Activated CD8-positive, alpha-beta memory T cell treated with anti-CD3 and anti-CD28 coated beads, Interleukin-2, amount 50 U/mL, for 4 hours (primary cell): ENCODE measurements at regions not wholly inside any gene's neighbourhood (a gene's known extent, or its start where the extent isn't known, plus 50 kb on each side); places are given as distances from the start of the nearest gene placed in this dataset.
A peak's percentile ranks its signal among the peaks of the same experiment; 100 is the strongest.
"Not testable (repeated sequence)": the region's sequence is repeated elsewhere in the genome, so short reads cannot be mapped to it uniquely, and the experiment has no call there.

ENCODE experiments used
- DNase-seq: peaks from one replicate; pipeline ENCODE4 v3.0.0-alpha.2; 2020

DNA sequence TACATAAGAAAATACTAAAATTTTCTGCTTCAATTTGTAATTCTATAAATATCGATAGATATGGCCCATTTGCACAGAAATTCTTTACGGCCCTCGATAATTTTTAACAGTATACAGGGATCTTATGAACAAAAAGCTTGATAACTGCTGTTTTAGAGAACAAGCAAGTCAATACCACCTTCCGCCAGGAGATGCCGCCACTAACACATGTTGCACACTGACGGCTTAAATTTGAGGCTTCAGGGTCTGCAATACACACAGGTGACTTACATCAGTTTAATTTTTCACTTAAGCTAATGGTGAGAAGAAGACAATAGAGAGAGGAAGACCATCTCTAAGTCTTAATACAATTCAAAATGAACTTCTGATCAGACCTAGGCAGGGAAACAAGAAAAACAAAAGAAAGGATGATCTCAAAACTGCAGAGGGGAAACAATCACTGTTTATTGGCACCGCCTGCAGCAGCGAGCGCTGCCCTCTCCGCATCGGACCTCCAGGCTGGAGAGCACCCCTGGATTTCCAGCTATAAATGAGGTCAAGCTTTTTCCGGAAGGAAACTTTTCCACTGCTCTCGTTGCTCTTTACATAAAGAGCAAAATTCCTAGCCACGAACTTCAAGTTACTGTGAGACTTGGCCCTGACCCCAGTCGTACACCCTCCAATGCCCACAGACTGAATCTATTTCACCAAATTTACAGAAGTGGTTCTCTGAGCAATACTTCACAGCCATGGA, 53.9 kb downstream of the OTOR start:
- peak; percentile 45 for DNase-seq

DNA sequence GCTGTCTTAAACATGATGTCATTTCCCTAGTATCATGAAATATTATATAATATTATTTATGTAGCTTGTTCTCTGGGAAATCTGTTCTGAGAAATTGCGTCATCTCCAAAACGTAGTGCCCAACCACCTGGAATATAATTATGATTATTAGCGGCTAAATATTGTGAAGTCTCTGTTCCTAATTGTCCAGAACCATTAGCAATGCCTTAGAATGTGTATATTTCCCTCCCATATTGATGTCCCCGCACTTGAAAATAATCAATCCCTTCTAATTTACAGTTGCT, 54.4 kb downstream of the OTOR start:
- DNase-seq = no peak

DNA sequence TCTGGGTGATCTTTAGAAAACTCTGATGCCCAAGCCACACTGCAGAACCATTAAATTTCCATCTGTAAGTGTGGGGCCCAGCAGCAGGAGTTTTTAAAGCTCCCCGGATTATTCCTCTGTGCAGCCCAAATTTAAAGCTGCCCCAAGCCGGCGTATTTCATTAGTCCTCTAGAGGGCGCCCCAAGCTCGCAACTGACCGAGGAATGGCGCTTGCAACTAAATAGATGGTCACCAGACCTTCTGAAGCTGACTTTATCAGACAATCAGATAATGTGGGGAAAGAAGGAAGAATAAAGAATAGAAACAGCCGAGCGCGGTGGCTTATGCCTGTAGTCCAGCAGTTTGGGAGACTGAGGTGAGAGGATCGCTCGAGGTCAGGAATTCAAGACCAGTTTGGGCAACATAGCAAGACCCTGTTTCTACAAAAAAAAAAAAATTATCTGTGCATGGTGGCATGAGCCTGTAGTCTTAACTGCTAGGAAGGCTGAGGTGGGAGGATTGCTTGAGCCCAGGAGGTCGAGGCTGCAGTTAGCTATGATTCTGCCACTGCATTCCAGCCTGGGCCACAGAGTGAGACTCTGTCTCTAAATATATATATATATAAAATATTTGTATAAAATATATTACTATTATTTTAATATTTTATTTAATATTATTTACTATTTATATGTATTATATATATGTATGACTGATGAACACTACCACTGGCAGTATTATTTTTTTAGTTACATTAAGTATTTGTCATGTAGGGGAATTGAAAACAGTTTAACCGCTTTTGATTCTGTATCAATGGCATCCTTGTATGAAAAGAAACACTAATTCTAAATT, 56.0 kb downstream of the OTOR start:
- DNase-seq = peak; percentile 24

DNA sequence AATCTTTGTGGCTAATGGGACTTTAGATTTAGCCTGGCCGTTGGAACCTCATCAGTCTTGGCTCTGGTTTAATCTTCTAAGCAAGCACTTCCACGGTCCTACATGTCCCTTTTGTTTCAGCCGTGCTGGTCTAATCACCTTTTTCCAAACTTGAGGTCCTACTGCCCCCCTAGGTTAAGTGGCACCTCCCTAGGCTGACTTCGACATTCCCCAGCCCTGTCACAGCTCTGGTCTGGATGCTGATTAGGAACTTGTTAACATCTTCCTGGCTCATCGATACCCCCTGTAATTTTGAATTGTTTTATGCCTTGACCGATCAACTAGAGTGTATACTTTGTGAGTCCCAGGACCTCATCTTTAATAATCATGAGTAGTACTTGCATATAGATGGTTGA, 56.6 kb downstream of the OTOR start:
- DNase-seq = no peak

DNA sequence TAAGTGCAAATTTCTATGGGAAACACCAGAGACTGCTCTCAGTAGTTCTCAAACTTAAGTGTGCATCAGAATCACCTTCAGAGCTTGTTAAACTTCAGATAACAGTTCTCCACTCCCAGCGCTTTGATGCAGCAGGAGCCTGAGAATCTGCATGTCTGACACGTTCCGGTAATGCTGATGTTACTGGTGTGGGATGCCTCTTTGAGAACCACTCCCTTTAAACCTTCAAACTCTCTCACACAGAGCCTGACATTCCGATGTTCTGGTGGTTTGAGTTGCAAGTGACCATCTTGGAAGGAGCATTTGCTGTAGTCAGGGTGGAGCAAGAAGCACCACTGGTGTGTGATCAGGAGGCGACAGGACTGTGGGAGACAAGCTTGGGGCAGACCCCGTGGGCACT, 57.9 kb downstream of the OTOR start:
- DNase-seq = no peak

DNA sequence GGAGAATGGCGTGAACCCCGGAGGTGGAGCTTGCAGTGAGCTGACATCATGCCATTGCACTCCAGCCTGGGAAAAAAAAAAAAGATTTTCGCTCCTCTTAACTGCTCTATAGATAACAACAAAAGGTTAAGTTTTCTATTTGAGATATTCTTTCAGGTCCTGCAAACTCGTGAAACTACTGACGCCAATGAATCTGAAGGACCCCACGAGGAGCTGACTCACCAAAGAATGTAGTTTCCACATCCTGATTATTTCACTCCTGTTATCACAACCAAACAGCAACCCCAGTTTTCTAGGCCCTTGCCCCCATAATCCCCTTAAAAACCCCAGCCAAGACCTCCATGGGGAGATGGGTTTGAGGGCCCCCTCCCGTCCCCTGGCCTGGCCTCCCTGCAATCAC, 58.7 kb downstream of the OTOR start:
- no peak for DNase-seq

DNA sequence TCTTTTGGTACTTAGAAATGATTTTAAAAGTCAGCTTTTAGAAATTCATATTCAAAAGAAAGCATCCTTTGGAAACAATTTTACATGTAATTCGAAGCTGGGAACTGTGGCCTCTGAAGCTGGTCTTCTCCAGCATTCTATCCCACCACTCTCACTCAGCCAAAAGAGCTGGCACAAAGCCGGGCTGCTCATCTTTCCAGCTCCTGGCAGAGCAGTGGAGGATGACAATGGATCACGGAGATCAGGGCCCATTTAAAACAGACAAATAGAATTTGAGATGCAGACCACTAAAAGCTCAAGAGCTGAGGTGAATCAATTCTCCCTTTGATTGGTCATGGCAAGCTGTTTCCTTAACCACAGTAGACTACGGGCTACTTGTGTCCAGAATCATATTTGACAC, 60.6 kb downstream of the OTOR start:
- no peak for DNase-seq

DNA sequence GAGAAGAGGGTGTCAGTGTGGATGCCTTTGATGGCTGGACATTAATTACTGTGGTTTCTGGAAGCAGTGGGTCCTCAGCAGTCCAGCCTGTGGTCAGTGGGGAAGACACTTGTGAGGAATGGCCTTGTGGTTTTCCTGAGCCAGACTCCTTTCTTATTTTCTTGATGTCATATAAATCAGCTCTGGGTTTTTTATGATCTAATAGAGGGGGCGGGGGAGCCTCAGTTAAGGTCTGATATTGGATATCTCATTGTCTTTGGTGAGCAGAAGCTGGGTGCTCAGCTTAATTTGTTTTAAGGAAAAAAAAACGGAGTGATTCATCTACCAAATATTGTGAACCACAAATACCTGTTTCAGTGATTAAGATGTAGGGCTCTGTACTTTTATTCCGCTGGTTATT, 62.1 kb downstream of the OTOR start:
- DNase-seq = no peak

DNA sequence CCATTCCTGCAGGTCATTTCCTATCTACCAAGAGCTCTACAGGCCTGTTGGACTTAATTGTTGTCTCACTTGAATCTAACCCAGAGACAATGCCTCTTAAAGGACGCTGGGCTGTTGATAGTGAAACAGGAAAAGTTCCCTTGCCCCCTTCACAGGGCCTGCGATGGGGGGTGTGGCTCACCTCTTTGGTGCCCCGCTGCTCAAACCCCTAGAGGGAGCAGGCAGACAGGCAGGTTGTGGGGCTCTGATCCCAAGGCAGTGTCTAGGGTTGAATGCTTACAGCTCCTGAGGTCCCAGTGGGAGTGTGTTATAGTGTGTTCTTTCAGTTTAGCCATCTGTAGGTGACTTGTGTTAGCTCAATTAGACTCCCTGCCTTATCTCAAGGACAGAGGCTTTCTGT, 68.0 kb downstream of the OTOR start:
- DNase-seq = no peak

DNA sequence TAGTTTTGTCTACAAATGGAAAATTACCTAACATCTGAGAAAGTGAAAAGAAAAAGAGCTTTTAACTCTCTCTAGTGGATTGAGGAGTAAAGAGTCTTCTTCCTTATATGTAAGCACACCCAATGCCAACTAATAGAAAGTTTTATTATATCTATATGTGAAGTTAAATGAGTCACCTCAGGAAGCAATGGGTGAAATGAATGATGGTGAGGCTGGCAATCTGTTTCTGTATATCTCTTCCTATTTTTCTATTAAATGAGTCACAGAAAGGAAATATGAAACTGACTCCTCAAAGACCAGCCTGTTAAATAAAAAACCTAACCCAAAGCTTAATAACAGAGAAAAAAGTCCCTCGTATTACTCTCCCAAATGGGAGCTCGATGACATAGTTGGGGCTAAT, 71.3 kb downstream of the OTOR start:
- no peak for DNase-seq

DNA sequence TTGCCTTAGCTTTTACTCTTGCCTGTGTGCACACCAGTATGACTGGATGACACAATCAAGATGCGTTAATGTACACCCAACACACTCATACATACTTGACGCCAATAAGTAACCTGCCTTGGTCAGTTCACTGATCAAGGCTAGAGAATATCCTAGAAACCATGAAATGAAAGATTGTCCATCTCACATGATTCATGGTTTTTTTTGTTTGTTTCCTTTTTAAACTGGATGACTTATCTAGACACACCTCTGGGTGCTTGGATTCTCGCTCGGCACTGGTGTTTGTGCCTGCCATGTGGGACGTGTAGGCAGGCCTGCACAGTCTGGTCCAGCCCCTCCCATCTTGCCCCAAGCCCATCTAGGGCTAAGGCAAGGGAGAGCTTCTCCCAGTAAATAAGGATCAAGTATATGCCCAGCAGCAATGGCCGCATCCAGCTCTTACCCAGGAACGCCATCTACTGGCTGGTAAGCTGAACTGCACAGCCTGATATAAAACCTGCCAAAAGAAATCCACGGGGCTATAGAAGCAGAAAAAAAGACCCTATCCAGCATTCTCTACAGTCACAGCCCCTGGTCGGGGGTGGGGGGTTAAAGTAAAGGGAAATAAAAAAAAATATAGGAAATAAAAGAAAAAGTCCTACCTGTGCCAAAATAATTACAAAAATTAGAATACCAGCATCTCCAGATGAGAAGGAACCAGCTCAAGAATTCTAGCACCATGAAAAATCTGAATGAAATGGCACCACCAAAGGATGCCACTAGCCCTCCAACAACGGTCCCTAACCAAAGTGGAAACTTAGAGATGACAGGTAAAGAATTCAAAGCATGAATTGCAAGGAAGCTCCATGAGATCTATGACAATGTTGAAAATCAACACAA, 73.3 kb downstream of the OTOR start:
- no peak for DNase-seq

DNA sequence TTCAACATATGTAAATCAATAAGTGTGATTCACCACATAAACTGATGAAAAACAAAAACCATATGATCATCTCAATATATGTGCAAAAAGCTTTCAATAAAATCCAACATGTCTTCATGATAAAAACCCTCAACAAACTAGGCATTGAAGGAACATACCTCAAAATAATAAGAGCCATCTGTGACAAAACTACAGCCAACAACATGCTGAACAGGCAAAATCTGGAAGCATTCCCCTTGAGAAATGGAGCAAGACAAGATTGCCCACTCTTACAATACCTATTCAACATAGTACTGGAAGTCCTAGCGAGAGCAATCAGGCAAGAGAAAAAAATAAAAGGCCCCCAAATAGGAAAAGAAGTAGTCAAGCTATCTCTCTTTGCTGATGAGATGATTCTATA, 76.5 kb downstream of the OTOR start:
- no peak for DNase-seq

DNA sequence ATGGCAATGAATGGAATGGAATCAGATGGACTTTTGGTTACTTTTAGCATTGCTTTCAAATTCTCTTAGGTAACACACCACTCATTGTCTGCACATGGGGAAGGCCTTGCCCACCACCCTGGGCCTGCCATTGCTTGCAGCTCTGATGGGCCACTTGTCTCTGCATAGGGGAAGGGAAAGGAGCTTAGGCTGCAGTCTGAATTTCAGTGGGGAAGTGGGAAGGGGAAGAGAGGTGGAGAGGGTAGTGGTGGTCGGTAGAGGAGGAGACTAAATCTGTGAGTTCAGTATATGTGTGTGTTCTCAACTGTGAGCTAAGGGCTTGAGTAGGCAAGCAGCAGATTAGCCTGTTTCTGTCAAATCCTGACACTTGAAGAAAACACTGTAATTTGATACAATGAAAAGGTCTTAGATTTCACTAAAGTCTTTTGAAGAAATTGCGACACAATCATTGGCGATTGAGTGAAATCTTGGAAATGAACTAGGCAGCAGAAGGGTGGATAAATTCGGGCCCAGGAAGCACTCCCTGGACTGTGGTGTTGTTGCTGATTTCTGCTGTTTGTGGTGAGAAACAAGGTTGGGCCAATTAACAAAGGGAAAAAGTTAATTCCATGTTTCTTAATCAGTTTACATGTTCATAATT, 80.6 kb downstream of the OTOR start:
- DNase-seq = no peak

DNA sequence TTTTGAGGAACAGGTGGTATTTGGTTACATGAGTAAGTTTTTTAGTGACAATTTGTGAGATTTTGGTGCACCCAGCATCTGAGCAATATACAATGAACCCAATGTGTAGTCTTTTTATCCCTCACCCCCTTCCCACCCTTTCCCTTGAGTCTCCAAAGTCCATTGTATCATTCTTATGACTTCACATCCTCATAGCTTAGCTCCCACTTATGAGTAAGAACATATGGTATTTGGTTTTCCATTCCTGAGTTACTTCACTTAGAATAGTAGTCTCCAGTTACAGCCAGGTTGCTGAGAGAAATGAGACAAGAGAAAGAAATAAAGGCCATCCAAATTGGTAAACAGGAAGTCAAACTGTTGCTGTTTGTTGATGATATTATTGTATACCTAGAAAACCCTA, 87.5 kb downstream of the OTOR start:
- DNase-seq = not testable (repeated sequence)

DNA sequence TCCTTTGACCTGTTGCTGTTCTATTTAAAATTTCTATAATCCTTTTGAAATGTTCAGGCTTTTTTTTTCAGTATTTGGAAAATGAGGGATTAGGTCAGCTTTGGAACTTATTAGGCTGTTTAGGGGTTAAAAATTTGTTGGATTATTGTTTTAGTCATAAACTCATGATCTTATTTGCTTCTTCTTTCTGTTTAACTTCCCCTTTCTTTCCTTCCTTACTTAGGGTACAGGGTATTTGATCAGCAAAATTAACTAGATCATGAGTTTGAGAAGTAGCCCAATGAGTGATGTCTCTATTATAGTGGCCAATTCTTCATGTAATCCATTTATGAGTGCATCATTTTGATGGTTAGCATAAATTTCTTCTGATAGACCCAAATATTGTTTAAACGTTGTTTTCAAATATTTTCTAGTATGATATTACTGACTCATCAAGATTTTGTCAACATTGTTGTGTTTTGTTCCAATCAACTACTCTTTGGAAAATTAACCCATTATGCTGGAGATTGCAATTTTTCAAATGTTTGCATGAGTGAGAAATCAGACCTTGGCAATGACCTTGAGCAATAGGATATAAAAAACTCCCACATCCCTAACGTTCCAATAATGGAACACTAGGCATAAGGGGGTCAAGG, 94.4 kb downstream of the OTOR start:
- no peak for DNase-seq

DNA sequence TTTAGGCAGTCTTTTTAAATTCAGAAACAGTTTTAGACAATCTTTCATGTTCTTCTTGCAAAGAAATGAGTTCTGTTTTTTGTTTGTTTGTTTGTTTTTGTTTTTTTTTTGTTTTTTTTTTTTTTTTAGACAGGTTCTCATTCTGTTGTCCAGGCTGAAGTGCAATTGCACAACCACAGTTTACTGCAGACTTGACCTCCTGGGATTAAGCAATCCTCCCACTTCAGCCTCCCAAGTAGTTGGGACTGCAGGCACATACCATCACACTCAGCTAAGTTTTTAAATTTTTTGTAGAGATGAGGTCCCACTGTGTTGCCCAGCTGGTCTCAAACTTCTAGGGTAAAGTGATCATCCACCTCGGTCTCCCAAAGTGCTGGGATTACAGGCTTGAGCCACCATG, 96.2 kb downstream of the OTOR start:
- no peak for DNase-seq

DNA sequence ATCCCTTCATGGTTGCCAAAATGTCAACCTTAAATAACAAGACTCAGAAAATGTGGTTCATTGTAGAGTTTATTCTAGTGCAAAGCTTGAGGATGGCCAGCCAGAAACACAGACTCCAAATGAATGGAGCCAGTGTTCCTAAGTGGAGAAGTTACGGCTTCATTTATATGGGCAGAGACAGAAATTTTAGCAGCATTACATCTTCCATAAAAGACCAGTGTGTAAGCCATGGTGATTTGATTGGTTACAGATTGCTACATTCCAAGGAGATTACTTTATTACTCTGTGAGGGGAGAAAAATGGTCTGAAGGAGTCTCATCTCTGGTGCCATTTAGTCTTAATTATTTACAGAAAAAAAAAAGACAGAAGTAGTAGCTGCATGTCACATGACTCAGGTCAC, 97.8 kb downstream of the OTOR start:
- DNase-seq = no peak

DNA sequence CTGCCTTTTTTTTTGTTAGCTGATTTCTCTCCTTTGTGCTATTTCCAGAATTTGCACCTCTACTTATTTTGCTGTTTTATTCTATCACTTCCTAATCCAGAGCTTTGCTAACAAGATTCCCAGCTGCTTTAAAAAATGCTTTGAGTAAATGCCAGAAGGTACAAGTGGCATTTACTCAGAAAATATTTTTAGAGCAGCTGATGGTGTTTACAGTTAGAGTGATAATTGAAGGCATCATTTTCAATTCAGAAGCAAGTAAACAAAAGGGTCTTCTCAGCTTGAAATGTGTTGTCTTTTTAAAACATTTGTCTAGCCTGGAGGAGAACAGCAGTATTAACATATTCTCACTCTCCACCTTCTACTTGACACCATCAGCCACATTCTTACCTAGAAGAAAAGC, 99.9 kb downstream of the OTOR start:
- DNase-seq = no peak

DNA sequence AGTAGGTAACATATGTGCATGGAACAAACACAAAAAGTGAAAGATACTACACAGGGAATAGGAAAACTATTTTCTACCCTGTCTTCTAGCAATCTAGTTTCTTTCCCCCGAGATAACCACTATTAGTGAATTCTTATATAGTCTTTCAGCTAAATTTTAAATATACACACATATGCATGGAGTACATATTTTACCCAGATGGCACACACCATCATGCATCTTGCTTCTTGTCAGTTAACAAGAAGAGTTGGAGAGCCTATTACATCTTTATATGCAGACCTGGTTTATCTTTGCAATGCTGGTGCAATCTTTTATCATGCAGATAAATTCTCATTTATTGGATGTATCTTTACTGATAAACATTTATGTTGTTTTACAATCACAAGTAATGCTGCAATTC, 100.4 kb downstream of the OTOR start:
- DNase-seq = no peak

DNA sequence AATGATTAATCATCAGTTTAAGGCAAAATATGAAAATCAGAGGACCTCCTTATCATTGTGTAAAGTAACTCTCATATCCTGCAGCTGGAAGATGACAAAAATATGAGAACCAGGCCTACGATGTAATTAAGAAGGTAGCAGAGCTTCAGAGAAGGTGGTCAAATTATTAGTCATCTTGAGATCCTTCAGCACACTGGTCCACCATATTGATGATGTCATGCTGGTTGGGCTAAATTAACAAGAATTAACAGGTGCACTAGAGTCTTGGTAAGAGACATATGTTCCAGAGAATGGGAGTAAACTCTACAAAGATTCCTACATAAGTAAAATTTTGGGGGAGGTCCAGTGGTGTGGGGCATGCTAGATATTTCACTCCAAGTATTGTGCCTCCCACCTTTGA, 112.8 kb downstream of the OTOR start:
- no peak for DNase-seq

DNA sequence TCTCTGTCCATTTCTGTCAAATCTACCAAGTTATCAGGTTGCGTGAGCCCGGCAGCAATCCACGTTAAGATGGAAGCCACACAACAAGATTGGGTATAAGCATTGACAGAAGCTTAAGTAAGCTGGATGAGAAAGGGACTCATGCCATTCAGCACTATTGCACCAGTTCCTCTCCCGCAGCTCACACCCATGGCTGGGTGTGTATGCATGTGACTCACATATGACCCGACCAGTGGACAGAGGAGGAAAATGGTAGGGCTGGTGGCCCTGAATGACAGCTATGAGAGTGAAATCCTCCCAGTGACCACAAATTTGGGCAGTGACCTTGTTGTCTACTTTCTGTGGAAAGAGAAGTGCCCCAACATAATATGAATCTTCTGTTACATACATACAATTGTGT, 113.5 kb downstream of the OTOR start:
- DNase-seq = no peak

DNA sequence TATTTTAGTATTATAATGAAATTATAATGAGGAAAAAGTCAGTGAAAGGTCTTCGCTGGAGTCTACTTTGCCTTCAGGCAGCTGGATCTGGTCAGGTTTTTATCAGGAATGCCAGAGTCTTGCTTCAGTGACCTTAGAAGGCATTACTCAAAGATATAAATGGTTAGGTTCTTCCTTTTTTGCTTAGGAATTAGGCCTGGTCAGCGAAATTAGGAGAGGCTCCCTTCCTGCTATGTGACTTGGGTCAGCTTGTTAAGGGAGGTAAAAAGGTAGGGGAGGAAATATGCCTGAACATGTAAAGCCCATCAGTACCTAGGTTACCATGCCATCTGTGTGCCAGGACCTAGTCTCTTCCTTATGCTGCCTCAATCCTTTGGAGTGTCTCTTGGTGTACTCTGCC, 115.1 kb downstream of the OTOR start:
- DNase-seq = no peak

DNA sequence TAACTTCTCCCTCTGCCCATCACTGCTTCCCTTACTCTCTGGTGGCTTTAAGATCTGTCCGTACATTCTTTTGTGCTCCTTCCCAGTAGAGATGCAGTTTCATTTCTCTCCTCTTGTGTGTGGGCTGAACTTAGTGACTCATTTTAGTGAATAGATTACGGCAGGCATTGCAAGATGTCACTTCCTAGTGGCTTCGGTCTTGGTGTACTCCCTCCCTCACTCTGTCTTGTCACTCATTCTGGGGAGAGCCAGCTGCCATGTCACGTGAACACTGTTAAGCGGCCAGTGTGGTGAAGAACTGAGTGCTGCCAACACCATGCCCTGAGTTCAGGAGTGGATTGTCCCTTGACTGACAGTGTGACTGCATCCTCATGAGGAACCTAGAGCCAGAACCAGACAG, 115.9 kb downstream of the OTOR start:
- no peak for DNase-seq
